GM12801 (cell line): ENCODE measurements at regions not wholly inside any gene's neighbourhood (a gene's known extent, or its start where the extent isn't known, plus 50 kb on each side); places are given as distances from the start of the nearest gene placed in this dataset.

Experiments
- TF ChIP-seq, protein P1 (sequence below): IDR thresholded peaks from one replicate; pipeline ENCODE4 v1.5.1; 2011; ENCODE audit warnings: control low read depth; ENCODE audit not compliant: insufficient read length; ENCODE audit errors: extremely low read depth

DNA sequence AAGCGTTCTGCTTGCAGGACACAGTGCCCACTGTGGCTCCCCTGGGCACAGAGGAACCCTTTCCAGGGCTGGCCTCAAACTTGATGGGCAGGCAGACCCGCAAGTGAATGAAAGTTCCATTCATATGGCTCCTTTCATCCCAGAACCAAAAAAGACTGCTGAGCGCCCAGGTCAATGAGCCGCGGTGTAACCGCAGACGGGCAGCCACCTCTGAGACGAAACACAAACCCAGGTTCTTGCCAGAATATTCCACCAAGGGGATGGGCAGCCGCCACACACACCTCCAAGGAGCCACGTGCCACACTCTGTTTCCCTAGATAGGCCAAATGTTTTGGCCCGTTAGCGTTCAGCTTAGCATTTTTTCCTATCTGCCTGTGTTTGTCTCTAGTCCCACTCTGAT, 82.8 kb upstream of the IGF1R start:
- TF ChIP-seq, protein P1, sequence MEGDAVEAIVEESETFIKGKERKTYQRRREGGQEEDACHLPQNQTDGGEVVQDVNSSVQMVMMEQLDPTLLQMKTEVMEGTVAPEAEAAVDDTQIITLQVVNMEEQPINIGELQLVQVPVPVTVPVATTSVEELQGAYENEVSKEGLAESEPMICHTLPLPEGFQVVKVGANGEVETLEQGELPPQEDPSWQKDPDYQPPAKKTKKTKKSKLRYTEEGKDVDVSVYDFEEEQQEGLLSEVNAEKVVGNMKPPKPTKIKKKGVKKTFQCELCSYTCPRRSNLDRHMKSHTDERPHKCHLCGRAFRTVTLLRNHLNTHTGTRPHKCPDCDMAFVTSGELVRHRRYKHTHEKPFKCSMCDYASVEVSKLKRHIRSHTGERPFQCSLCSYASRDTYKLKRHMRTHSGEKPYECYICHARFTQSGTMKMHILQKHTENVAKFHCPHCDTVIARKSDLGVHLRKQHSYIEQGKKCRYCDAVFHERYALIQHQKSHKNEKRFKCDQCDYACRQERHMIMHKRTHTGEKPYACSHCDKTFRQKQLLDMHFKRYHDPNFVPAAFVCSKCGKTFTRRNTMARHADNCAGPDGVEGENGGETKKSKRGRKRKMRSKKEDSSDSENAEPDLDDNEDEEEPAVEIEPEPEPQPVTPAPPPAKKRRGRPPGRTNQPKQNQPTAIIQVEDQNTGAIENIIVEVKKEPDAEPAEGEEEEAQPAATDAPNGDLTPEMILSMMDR = no peak

DNA sequence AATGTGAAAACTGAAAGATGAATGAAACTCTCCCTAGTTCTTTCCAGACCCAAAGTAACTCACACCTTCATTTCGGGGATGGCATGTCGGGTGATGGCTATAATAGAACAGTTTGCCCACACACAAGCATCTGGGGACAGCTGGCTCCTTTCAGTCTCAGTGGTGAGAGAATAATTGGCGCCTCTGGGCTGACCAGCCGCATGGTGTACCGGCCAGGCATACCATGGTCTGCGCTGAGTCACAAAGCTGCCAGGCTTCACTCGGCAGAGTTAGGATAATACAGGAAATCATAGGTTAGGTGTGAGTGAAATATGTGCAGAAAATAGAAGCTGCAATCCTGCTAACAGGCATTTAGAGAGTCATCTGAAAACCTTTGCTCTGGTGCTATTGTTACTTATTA, 80.4 kb upstream of the IGF1R start:
- TF ChIP-seq, protein P1 = no peak

DNA sequence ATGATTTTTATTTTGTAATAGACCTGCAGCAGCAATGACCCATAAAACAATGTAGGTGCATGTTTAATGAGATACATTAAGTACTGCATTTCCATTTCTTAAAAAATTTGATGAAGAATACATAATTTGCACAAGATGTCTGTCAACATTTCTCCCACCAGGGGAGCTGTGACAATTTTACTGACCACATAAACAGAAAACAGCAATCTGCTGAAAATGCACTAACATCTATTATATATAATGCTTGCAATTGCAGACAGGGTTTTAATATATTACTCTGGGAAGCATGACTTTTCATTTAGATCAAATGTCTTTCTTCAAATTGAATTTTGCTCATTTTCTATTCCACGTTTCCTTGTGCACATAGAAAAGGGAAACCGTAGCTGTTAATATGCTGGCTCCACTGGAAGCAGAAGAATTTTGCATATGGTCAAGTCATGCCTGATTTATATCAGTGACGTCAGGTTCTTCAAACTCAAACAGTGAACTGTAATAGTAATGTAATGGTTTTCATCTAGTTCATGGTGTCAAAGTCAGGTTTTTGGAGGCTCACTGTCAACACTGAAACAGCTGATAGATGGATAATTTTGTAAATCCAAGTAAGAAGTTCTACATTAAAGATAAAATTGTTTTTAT, 79.8 kb upstream of the IGF1R start:
- TF ChIP-seq, protein P1 = no peak

DNA sequence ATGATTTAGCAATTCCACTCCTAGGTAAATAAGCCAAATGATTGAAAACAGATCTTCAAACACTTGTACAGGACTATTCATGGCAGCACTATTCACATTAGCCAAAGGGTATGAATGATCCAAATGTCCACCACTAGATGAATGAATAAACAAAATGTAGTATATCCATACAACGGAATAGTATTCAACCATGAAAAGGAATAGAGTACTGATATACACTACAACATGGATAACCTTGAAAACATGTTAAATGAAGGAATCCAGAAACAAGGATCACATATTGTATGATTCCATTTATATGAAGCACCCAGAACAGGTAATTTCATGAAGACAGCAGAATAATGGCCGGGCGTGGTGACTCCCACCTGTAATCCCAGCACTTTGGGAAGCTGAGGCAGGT, 78.2 kb upstream of the IGF1R start:
- TF ChIP-seq, protein P1 = no peak

DNA sequence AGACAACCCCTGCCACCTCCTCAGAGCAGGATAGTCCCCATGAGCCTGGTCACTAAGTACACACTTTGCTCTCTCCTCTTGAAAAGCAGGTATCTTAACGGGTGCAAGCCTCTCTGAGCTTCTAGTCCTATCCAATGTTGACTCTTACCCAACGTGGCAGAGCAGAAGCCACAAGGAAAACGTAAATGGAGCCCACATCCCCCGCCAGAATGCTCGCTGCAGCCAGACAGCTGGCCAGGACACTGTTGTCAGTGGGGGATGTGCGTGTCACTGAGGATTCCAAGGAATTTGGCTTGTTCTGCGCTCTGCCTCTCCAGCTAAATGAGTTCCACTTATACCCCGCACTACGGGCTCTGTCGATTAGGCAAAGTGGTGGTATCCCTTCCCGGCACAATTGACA, 67.8 kb upstream of the IGF1R start:
- TF ChIP-seq, protein P1 = no peak

DNA sequence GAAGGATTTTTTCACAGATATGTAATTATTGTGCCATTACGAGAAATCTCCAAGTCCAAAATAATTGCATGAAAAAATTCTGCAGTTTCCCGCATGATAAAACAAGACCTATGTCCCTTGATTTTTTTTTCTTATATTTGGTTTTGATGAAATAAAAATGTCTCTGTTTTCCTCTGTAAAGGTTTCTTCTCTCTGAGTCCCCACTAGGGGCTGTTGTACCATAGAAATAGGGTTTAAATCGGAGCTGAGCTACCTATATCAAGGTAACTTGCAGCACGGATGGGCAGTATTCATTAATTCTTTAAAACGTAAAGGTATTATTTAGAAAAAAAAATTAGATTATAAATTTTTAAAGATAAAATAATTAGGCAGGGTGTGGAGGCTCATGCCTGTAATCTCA, 66.6 kb upstream of the IGF1R start:
- TF ChIP-seq, protein P1 = no peak

DNA sequence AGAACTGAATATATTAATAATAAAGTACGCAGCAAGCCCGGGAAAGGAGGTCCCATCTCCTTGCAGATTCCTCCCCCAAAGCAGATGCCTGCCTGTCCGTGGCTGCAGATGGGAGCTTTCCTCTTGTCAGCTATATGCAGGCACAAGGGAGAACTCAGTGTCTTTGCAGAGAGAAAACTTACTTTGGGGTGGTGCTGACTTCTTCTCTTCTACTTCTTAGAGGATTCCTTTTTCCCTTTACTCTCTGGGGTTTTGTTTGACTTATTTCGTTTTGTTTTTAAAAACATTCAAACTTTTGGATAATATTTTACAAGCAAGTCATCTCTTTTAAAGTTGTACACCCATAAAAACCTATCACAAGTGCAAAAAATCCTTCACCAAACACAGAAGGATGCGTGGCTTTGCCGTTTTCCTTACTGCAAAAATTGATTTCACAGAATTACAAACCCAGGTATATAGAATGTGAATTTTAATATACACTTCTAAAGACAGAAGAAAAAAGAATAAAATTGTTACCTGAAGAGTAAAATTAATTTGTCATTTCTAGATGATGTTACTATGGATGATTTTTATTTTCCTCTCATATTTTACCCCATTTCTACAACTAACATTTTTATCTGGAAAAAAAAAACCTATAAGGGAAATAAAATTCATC, 65.3 kb upstream of the IGF1R start:
- TF ChIP-seq, protein P1 = no peak
